COR-L47 (cell line): ENCODE measurements at regions not wholly inside any gene's neighbourhood (a gene's known extent, or its start where the extent isn't known, plus 50 kb on each side); places are given as distances from the start of the nearest gene placed in this dataset.

Experiments
- DNase-seq: peaks from one replicate; lab custom pipeline; 2025; lab: John Stamatoyannopoulos, UW

- DNase-seq, result no peak
Observed at GRCh38 chr12:111010061-111010460, 89.7 kb upstream of the MYL2 start.

GRCh38 chr12:111006621-111007020 is 86.2 kb upstream of the MYL2 start:
- DNase-seq, result no peak

- DNase-seq, result no peak
Observed at GRCh38 chr12:110998971-110999370, 78.6 kb upstream of the MYL2 start.

DNA sequence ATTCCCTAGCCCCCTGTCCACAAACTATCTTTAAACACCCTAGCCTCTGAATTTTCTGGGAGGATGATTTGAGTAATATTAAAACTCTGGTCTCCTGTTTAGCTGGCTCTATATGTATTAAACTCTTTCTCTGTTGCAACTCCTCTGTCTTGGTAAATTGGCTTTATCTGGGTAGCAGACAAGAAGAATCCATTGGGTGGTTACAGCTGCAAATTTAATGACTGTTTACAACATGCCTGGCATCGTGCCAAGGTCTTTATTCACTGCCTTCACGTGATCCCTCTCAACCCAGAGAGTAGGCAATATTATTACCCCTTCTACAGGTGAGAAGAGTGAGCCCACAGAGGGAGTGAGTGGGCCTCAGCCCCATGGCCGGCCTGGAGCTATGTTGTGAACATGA is 77.8 kb upstream of the MYL2 start:
- DNase-seq, result no peak

- DNase-seq, result no peak
Observed at GRCh38 chr12:110996415-110996814, 76.0 kb upstream of the MYL2 start.

DNA sequence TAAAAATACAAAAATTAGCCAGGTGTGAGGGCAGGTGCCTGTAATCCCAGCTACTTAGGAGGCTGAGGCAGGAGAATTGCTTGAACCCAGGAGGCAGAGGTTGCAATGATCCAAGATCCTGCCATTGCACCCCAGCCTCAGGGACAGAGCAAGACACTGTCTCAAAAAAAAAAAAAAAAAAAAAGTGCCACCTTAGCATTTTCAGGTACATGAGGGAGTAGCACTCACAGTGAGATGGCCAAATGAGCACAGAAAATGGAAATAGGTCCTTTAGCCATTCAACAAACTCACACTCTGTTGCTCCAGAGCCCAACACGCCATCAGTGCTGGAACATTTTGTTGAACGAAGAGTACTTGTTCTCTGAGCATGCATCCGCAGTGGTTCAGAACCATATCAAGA is 75.2 kb upstream of the MYL2 start:
- DNase-seq, result no peak

DNA sequence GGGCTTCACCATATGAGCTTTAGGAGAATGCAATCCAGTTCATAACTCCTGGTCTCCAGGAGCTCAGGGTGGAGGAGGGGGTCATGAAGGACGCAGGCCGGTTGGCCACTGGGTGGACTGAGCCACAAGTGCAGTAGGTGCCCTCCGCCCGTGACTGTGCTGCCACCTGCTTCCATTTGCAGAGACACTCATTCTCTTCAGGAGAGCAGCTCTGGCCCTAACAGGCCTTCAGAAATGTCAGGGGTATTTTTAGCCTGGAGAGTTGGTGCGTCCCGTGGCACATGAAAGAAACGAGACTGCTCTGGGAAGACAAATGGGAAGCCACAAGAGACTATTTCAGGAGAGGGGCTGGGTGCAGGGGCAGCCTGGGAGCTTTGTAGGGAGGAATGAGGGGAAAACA is 74.6 kb upstream of the MYL2 start:
- DNase-seq, result no peak

- DNase-seq, result no peak
Observed at GRCh38 chr12:110993434-110993833, 73.1 kb upstream of the MYL2 start.

GRCh38 chr12:110992909-110993308 is 72.5 kb upstream of the MYL2 start:
- no peak for DNase-seq

- no peak for DNase-seq
Observed at GRCh38 chr12:110983811-110984210, 63.4 kb upstream of the MYL2 start.

DNA sequence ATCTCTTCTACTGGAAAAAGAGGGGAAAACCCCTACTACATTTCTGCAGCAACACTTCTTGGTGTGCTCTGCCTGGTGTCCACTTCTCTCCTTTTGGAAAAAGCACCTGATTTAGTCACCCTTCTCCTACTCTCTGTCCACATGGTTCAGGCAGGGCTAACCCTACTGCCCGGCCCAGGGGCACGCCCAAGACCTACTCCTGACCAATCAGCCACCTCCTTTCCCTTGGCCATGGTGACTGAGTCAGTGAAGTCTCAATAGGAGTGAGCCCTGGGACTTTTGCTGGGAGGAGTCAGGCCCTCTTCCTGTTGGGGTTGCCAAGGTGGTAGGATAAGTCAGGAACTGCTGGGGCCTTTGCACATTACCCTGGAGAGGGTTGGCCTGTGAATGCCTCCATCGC is 52.5 kb upstream of the MYL2 start:
- DNase-seq, result no peak

GRCh38 chr12:110971936-110972335 is 51.6 kb upstream of the MYL2 start:
- no peak for DNase-seq

DNA sequence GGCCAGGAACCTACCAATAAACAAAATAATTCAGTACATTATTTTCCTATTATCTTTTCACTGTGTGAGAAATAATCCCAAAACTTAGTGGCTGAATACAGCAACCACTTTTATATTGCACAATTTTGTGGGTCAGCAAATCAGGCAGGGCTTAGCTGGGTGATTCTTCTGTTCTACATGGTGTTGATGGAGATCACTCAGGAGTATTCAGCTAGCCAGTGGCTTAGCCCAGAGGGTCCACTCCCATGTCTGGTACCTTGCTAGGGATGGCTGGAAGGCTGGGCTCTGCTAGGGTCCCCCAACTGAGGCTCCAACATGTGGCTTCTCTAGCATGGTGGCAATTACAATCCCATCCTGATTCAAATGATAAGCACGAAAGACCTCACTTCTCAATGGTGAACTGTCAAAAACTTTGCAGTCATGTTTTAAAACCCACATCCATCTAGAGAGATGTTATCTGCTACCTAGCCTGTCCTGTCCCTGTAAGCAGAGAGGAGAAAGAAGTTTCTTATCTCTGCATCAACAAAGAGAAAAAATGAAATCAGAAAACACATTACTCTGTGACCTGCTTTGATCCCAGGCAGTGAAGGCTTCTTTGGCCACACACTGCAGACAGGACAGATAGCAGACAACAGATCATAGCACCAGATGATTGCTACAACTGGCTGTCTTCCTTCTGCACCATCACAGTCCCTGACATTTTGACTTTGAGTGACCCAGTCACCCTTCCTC is 51.0 kb upstream of the MYL2 start:
- DNase-seq, result no peak
